GM18508 (cell line): ENCODE measurements at regions not wholly inside any gene's neighbourhood (a gene's known extent, or its start where the extent isn't known, plus 50 kb on each side); places are given as distances from the start of the nearest gene placed in this dataset.
"Not testable (repeated sequence)": the region's sequence is repeated elsewhere in the genome, so short reads cannot be mapped to it uniquely, and the experiment has no call there.

Experiments used
- ATAC-seq: cut with Tn5 transposase; IDR thresholded peaks from one replicate; pipeline ENCODE4 v1.9.1; 2021; ENCODE audit warnings: moderate number of reproducible peaks; ENCODE audit not compliant: insufficient read depth, unreplicated experiment

- no peak for ATAC-seq
These were observed 85.6 kb upstream of the SNX7 start for GRCh38 chr1:98575955-98576354.

- no peak for ATAC-seq
These were observed 95.6 kb upstream of the SNX7 start for GRCh38 chr1:98565951-98566350.

- ATAC-seq = no peak
These were observed 102.2 kb upstream of the SNX7 start for GRCh38 chr1:98559291-98559690.

- ATAC-seq = no peak
These were observed 103.6 kb upstream of the SNX7 start for GRCh38 chr1:98557895-98558294.

GRCh38 chr1:98556521-98557158 is 104.9 kb upstream of the SNX7 start:
- ATAC-seq = peak; percentile 48

- no peak for ATAC-seq
These were observed 105.7 kb upstream of the SNX7 start for GRCh38 chr1:98555814-98556213.

- ATAC-seq = not testable (repeated sequence)
These were observed 108.9 kb upstream of the SNX7 start for GRCh38 chr1:98552576-98553074.

GRCh38 chr1:98550076-98550475 is 111.4 kb upstream of the SNX7 start:
- no peak for ATAC-seq

GRCh38 chr1:98546319-98546718 is 115.2 kb upstream of the SNX7 start:
- no peak for ATAC-seq

GRCh38 chr1:98538106-98538505 is 123.4 kb upstream of the SNX7 start:
- no peak for ATAC-seq

- no peak for ATAC-seq
These were observed 138.3 kb upstream of the SNX7 start for GRCh38 chr1:98523256-98523655.

- ATAC-seq = no peak
These were observed 145.2 kb upstream of the SNX7 start for GRCh38 chr1:98516306-98516705.

GRCh38 chr1:98515744-98516143 is 145.8 kb upstream of the SNX7 start:
- ATAC-seq = no peak

- not testable (repeated sequence) for ATAC-seq
These were observed 149.3 kb upstream of the SNX7 start for GRCh38 chr1:98512216-98512615.

GRCh38 chr1:98503771-98504170 is 157.8 kb upstream of the SNX7 start:
- no peak for ATAC-seq

GRCh38 chr1:98502937-98503336 is 158.6 kb upstream of the SNX7 start:
- no peak for ATAC-seq

- no peak for ATAC-seq
These were observed 161.2 kb upstream of the SNX7 start for GRCh38 chr1:98500324-98500723.

- ATAC-seq = no peak
These were observed 162.9 kb upstream of the SNX7 start for GRCh38 chr1:98498651-98499050.

- ATAC-seq = no peak
These were observed 164.0 kb upstream of the SNX7 start for GRCh38 chr1:98497497-98497896.

GRCh38 chr1:98496256-98496995 is 165.1 kb upstream of the SNX7 start:
- no peak for ATAC-seq

GRCh38 chr1:98493469-98493868 is 168.1 kb upstream of the SNX7 start:
- no peak for ATAC-seq

GRCh38 chr1:98490099-98490498 is 171.4 kb upstream of the SNX7 start:
- ATAC-seq = peak; percentile 60
